PFSK-1 (cell line): ENCODE measurements at regions not wholly inside any gene's neighbourhood (a gene's known extent, or its start where the extent isn't known, plus 50 kb on each side); places are given as distances from the start of the nearest gene placed in this dataset.

Source experiments
- FOXP2 ChIP-seq: optimal IDR thresholded peaks from 2 replicates; pipeline ENCODE3; 2011; ENCODE audit warnings: borderline replicate concordance, control low read depth, inconsistent platforms; ENCODE audit not compliant: insufficient read depth; ENCODE audit errors: extremely low read length, extremely low read depth
- POLR2AphosphoS5 ChIP-seq: IDR thresholded peaks from 2 replicates; pipeline ENCODE4 v1.6.1; 2012; ENCODE audit warnings: low read depth, mild to moderate bottlenecking, control low read depth, low read length, moderate library complexity
- REST ChIP-seq, 2 experiments: IDR thresholded peaks; 2 replicates each; pipeline versions ENCODE4 v1.6.1 to v1.8.0; 2011 to 2012; ENCODE audit warnings: low read depth in 2 of 2, low read length in 2 of 2, control low read depth in 1 of 2, inconsistent platforms in 1 of 2, mild to moderate bottlenecking in 1 of 2, moderate library complexity in 1 of 2; ENCODE audit not compliant: insufficient read depth in 1 of 2
- SIN3A ChIP-seq: IDR thresholded peaks from 2 replicates; pipeline ENCODE4 v1.6.1; 2012; ENCODE audit warnings: mild to moderate bottlenecking, low read length, moderate library complexity, borderline replicate concordance; ENCODE audit not compliant: insufficient read depth
- TAF1 ChIP-seq: IDR thresholded peaks from 2 replicates; pipeline ENCODE4 v1.6.1; 2012; ENCODE audit warnings: low read length, control low read depth, borderline replicate concordance; ENCODE audit not compliant: insufficient read depth

- TF ChIP-seq REST (IDR thresholded peaks at IDR 0.05; ENCODE audit: insufficient read depth in 1 of 2, low read depth in 2 of 2, low read length in 2 of 2) (no peak), POLR2AphosphoS5 (no peak), TAF1 (no peak), SIN3A (no peak), FOXP2 (no peak)
These were observed 68.9 kb upstream of the EED start for GRCh38 chr11:86175626-86176025.
